ENCODE measurements at regions not wholly inside any gene's neighbourhood (a gene's known extent, or its start where the extent isn't known, plus 50 kb on each side); places are given as distances from the start of the nearest gene placed in this dataset.

GRCh38 chr4:158997660-158998349 is 105.1 kb upstream of the RAPGEF2 start:
- Histone ChIP-seq H4K20me1 (replicated peaks; ENCODE audit: control insufficient read depth, extremely low read depth, insufficient read depth, low read length) (no peaks in the 10 kb centered on the region), H3K27me3 (ENCODE audit: control insufficient read depth in 2 of 2, insufficient read depth in 2 of 2, low read length in 2 of 2) (no peaks in the 10 kb centered on the region), H3K9ac (replicated peaks; ENCODE audit: extremely low read depth, insufficient read depth, low read length) (no peak overlapping the region), H3K9me3 (replicated peaks; ENCODE audit: control insufficient read depth, insufficient read depth, low read length) (no peaks in the 10 kb centered on the region), H3K9me1 (replicated peaks; ENCODE audit: control insufficient read depth, extremely low read depth, insufficient read depth, low read length) (no peaks in the 10 kb centered on the region), H3K27ac (ENCODE audit: insufficient read depth, low read depth, low read length) (peak overlapping the region; percentile 69), H3K4me2 (ENCODE audit: insufficient read depth, low read length) (no peak overlapping the region), H3K36me3 (ENCODE audit: control insufficient read depth in 2 of 2, extremely low read depth in 1 of 2, insufficient read depth in 2 of 2, low read length in 2 of 2) (no peaks in the 10 kb centered on the region), H3K4me3 (replicated peaks in 1 of 3; ENCODE audit: insufficient read depth in 1 of 3, low read depth in 1 of 3, low read length in 3 of 3) (no peak overlapping the region), H2AFZ (ENCODE audit: low read depth, low read length) (no peak overlapping the region), H3K4me1 (ENCODE audit: control insufficient read depth, extremely low read depth, insufficient read depth, low read length) (peaks cover 18% of the 10 kb centered on the region), H3K79me2 (ENCODE audit: control insufficient read depth, insufficient read depth, low read length) (no peaks in the 10 kb centered on the region)
- dilution Hi-C loops (cut with MboI; ENCODE audit: extremely low pct_ligation_motif_present, low sequenced_read_pairs), result no loop called here
- FAIRE-seq (no peak), DNase-seq (ENCODE audit: low read depth, low spot score) (no peak)
- intact Hi-C loops (cut with micrococcal nuclease), result no loop called here
- BruUV-seq (replicated peaks), result no TSS peak
- ChIA-PET CTCF (interaction anchor here (1.0 kb wide), 1 partner anchor 105 kb away, joined by 3 read pairs; the partner anchor contains the start of gene RAPGEF2), POLR2A (no interaction called here)
- TF ChIP-seq EZH2 (IDR thresholded peaks at IDR 0.05; ENCODE audit: borderline replicate concordance, low read depth, low read length, severe bottlenecking) (no peak), JUN (IDR thresholded peaks at IDR 0.05; ENCODE audit: borderline replicate concordance, insufficient read depth, insufficient read length, low read depth) (no peak), POLR2AphosphoS5 (IDR thresholded peaks at IDR 0.05; ENCODE audit: insufficient read depth, low read depth, low read length) (no peak)
- TF ChIP-seq, protein P1, sequence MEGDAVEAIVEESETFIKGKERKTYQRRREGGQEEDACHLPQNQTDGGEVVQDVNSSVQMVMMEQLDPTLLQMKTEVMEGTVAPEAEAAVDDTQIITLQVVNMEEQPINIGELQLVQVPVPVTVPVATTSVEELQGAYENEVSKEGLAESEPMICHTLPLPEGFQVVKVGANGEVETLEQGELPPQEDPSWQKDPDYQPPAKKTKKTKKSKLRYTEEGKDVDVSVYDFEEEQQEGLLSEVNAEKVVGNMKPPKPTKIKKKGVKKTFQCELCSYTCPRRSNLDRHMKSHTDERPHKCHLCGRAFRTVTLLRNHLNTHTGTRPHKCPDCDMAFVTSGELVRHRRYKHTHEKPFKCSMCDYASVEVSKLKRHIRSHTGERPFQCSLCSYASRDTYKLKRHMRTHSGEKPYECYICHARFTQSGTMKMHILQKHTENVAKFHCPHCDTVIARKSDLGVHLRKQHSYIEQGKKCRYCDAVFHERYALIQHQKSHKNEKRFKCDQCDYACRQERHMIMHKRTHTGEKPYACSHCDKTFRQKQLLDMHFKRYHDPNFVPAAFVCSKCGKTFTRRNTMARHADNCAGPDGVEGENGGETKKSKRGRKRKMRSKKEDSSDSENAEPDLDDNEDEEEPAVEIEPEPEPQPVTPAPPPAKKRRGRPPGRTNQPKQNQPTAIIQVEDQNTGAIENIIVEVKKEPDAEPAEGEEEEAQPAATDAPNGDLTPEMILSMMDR (IDR thresholded peaks at IDR 0.05; ENCODE audit: extremely low read depth in 1 of 2, insufficient read depth in 1 of 2, low read depth in 1 of 2, low read length in 2 of 2), result no peak
- TF ChIP-seq, protein P2, sequence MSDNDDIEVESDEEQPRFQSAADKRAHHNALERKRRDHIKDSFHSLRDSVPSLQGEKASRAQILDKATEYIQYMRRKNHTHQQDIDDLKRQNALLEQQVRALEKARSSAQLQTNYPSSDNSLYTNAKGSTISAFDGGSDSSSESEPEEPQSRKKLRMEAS (IDR thresholded peaks at IDR 0.05; ENCODE audit: insufficient read depth, insufficient read length), result no peak
